ENCODE measurements at regions not wholly inside any gene's neighbourhood (a gene's known extent, or its start where the extent isn't known, plus 50 kb on each side); places are given as distances from the start of the nearest gene placed in this dataset.

DNA sequence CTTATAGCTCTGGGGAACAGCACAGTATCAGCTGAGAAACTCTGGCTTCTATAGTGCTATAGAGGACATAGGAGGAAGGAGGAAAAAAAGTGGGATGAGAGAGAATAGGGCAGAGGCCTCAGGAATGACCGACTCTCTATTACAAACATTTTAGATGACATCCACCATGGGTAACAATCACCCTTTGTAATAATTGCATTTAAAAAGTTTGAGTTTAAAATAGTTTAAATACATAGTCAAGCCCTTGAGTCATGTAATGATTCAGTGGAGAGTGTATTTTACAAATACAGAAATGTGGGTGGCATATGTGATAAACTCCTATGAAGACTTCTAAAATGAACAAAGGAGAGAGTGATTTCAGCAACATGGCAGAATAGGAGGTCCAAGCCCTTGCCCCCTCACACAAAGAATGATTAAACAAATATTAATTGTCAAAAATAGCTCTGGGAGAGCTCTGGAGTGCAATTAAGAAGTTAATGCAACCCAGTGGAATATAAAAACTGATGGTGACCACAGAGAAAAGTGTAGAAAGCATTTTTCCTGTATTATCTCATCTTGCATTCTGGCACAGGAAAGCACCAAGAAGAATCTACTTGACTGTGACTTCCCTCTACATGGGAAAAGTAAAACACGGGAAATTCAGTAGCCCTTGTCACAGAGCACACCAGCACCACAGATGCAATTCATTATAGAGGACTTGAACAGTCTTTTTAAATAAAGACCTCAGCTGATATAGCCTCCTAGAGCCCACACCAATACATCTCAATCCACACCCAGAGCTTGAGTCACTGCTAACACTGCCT is 569.0 kb upstream of the SORCS1 start:
- TF ChIP-seq FOXM1 (IDR thresholded peaks at IDR 0.05; ENCODE audit: borderline replicate concordance, low read depth) (no peak), RAD21 (IDR thresholded peaks at IDR 0.05; ENCODE audit: low read depth) (no peak), TCF12 (IDR thresholded peaks at IDR 0.05; ENCODE audit: low read depth) (no peak), ZBTB7A (IDR thresholded peaks at IDR 0.05; ENCODE audit: low read depth) (no peak), TEAD4 (IDR thresholded peaks at IDR 0.05) (no peak), CEBPB (IDR thresholded peaks at IDR 0.05) (no peak), NFIC (IDR thresholded peaks at IDR 0.05) (no peak), CREB1 (IDR thresholded peaks at IDR 0.05; ENCODE audit: low read depth) (no peak), EGR1 (IDR thresholded peaks at IDR 0.05) (no peak), TAF1 (IDR thresholded peaks at IDR 0.05; ENCODE audit: low read depth) (no peak)
- TF ChIP-seq, protein P1, sequence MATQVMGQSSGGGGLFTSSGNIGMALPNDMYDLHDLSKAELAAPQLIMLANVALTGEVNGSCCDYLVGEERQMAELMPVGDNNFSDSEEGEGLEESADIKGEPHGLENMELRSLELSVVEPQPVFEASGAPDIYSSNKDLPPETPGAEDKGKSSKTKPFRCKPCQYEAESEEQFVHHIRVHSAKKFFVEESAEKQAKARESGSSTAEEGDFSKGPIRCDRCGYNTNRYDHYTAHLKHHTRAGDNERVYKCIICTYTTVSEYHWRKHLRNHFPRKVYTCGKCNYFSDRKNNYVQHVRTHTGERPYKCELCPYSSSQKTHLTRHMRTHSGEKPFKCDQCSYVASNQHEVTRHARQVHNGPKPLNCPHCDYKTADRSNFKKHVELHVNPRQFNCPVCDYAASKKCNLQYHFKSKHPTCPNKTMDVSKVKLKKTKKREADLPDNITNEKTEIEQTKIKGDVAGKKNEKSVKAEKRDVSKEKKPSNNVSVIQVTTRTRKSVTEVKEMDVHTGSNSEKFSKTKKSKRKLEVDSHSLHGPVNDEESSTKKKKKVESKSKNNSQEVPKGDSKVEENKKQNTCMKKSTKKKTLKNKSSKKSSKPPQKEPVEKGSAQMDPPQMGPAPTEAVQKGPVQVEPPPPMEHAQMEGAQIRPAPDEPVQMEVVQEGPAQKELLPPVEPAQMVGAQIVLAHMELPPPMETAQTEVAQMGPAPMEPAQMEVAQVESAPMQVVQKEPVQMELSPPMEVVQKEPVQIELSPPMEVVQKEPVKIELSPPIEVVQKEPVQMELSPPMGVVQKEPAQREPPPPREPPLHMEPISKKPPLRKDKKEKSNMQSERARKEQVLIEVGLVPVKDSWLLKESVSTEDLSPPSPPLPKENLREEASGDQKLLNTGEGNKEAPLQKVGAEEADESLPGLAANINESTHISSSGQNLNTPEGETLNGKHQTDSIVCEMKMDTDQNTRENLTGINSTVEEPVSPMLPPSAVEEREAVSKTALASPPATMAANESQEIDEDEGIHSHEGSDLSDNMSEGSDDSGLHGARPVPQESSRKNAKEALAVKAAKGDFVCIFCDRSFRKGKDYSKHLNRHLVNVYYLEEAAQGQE (IDR thresholded peaks at IDR 0.05; ENCODE audit: low read depth): no peak

DNA sequence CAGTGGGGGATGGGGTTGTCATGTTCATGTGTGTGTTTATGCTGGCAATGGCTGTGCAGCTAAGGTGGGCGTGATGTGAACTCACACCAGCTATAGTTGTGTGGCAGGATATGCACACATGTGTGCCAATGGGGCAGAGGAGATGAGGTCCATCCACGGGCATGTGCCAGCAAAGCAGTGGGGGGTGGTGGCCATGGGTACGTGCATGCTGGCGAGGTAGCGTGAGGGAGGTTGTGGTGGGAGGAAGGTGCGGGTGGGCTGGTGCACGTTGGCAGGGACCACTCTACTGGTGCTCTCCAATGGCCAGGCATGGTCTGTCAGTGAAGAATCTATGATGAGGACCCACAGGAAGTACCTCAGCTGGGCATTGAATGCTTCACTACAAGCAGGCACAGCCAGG is 567.5 kb upstream of the SORCS1 start:
- TF ChIP-seq TAF1 (IDR thresholded peaks at IDR 0.05; ENCODE audit: low read depth): no peak
- TF ChIP-seq TEAD4 (IDR thresholded peaks at IDR 0.05): no peak
- no peak for TF ChIP-seq NFIC (IDR thresholded peaks at IDR 0.05)
- TF ChIP-seq EP300 (IDR thresholded peaks at IDR 0.05; ENCODE audit: borderline replicate concordance): no peak
- no peak for TF ChIP-seq FOXM1 (IDR thresholded peaks at IDR 0.05; ENCODE audit: borderline replicate concordance, low read depth)
- no peak for TF ChIP-seq ZBTB7A (IDR thresholded peaks at IDR 0.05; ENCODE audit: low read depth)
- TF ChIP-seq, protein P2, sequence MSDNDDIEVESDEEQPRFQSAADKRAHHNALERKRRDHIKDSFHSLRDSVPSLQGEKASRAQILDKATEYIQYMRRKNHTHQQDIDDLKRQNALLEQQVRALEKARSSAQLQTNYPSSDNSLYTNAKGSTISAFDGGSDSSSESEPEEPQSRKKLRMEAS (IDR thresholded peaks at IDR 0.05): no peak
- no peak for TF ChIP-seq EGR1 (IDR thresholded peaks at IDR 0.05)
- TF ChIP-seq YY1 (IDR thresholded peaks at IDR 0.05; ENCODE audit: low read depth): no peak
- no peak for TF ChIP-seq CREB1 (IDR thresholded peaks at IDR 0.05; ENCODE audit: low read depth)
- TF ChIP-seq, protein P1 (IDR thresholded peaks at IDR 0.05; ENCODE audit: low read depth): no peak
- TF ChIP-seq, protein P3, sequence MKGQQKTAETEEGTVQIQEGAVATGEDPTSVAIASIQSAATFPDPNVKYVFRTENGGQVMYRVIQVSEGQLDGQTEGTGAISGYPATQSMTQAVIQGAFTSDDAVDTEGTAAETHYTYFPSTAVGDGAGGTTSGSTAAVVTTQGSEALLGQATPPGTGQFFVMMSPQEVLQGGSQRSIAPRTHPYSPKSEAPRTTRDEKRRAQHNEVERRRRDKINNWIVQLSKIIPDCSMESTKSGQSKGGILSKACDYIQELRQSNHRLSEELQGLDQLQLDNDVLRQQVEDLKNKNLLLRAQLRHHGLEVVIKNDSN (IDR thresholded peaks at IDR 0.05): no peak
- no peak for TF ChIP-seq CEBPB (IDR thresholded peaks at IDR 0.05)

DNA sequence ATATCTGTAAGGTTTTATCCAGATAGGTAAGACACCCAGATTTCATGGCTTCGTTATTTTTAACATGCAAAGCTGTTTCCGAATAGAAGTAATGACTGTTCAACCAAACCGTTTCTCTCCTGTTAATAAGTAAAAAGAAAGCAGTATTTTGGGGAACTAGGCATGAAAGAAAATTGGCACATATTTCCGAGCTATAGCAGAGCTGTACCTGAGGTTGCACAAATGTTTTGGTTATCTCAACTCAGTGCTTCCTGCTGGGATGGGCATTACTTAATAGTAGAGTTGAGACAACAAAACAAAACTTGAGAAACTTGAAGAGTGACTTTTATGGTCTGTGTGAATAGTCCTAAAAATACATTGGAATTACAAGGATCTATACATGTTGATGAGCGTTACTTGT is 564.3 kb upstream of the SORCS1 start:
- TF ChIP-seq YY1 (IDR thresholded peaks at IDR 0.05; ENCODE audit: low read depth) (no peak), CEBPB (IDR thresholded peaks at IDR 0.05) (no peak), TCF12 (IDR thresholded peaks at IDR 0.05; ENCODE audit: low read depth) (no peak), RAD21 (IDR thresholded peaks at IDR 0.05; ENCODE audit: low read depth) (no peak), TEAD4 (IDR thresholded peaks at IDR 0.05) (no peak), TAF1 (IDR thresholded peaks at IDR 0.05; ENCODE audit: low read depth) (no peak)
- TF ChIP-seq, protein P3 (IDR thresholded peaks at IDR 0.05): no peak
- TF ChIP-seq, protein P1 (IDR thresholded peaks at IDR 0.05; ENCODE audit: low read depth): no peak

DNA sequence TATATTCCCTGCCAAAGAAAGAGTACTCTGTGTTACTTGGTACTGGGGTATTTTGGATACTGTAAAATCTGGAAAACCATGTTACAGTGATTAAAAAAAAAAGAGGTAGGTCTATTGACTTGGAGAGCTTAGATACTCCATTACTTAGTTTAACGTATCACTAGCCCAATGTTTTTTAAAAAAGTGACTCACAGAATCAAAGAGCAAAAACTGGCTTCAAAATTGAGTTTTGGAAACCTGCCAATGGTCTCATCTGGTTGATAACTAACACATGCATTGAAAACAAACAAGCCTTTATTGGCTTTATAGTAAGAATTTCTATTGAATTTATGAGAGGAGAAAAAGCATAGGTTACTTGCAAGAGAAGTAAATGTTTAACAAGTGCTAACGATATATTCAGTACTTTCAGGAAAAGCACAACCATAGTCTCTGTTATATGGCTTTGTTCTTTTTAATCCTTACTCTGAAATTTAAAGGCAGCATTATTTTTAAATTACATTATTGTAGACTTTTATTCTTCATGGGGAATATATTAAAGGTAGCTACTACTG is 563.3 kb upstream of the SORCS1 start:
- no peak for TF ChIP-seq FOXM1 (IDR thresholded peaks at IDR 0.05; ENCODE audit: borderline replicate concordance, low read depth)
- TF ChIP-seq, protein P2 (IDR thresholded peaks at IDR 0.05): no peak
- TF ChIP-seq, protein P1 (IDR thresholded peaks at IDR 0.05; ENCODE audit: low read depth): no peak
- no peak for TF ChIP-seq CEBPB (IDR thresholded peaks at IDR 0.05)
- TF ChIP-seq, protein P3 (IDR thresholded peaks at IDR 0.05): no peak
- no peak for TF ChIP-seq RAD21 (IDR thresholded peaks at IDR 0.05; ENCODE audit: low read depth)
- TF ChIP-seq CREB1 (IDR thresholded peaks at IDR 0.05; ENCODE audit: low read depth): no peak
- TF ChIP-seq EGR1 (IDR thresholded peaks at IDR 0.05): no peak
- no peak for TF ChIP-seq YY1 (IDR thresholded peaks at IDR 0.05; ENCODE audit: low read depth)
- no peak for TF ChIP-seq ZBTB7A (IDR thresholded peaks at IDR 0.05; ENCODE audit: low read depth)
- TF ChIP-seq NFIC (IDR thresholded peaks at IDR 0.05): no peak
- TF ChIP-seq TCF12 (IDR thresholded peaks at IDR 0.05; ENCODE audit: low read depth): no peak
- no peak for TF ChIP-seq EP300 (IDR thresholded peaks at IDR 0.05; ENCODE audit: borderline replicate concordance)
- no peak for TF ChIP-seq TEAD4 (IDR thresholded peaks at IDR 0.05)
- TF ChIP-seq TAF1 (IDR thresholded peaks at IDR 0.05; ENCODE audit: low read depth): no peak

Measured in Ishikawa (cell line).